ENCODE measurements at regions not wholly inside any gene's neighbourhood (a gene's known extent, or its start where the extent isn't known, plus 50 kb on each side); places are given as distances from the start of the nearest gene placed in this dataset.

DNA sequence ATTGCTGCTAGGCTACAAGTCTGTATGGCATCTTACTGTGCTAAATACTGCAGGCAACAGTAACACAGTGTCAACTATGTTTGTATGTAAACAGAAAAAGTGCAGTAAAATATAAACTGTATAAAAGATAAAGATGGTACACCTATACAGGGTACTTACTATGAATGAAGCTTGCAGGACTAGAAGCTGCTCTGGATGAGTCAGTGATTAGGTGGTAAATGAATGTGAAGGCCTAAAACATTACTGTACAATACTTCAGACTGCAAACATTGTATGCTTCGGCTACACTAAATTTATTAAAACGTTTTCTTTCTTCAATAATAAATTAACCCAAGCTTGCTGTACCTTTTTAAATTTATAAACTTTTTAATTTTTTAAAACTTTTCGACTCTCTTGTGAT, 97.1 kb downstream of the HLX start:
- in situ Hi-C loops (cut with HindIII; ENCODE audit: extremely low pct_ligation_motif_present, low pct_unique_long_range_greater_than_20kb) (no loop called here), intact Hi-C loops (cut with micrococcal nuclease; ENCODE audit: unreplicated experiment) (no loop called here)
- no peaks in the 10 kb centered on the region for H3K4me1 ChIP-seq (ENCODE audit: insufficient read depth, low read length)
- no peaks in the 10 kb centered on the region for H3K79me2 ChIP-seq (ENCODE audit: insufficient read depth, low read length)
- DNase-seq (ENCODE audit: low spot score) (no peak), ATAC-seq (no peak), FAIRE-seq (no peak)
- WGBS (ENCODE audit: low lambda C conversion rate): under 1% methylated on average over 3 of the region's 3 CpGs
- H3K9me3 ChIP-seq (ENCODE audit: low read length): no peaks in the 10 kb centered on the region
- TF ChIP-seq ZNF44 (CRISPR knock-in tag; IDR thresholded peaks at IDR 0.05): no peak
- no peak for TF ChIP-seq SRSF4 (IDR thresholded peaks at IDR 0.05; ENCODE audit: low read depth, low read length, poor library complexity, severe bottlenecking)
- no peak for TF ChIP-seq ZNF703 (CRISPR knock-in tag; IDR thresholded peaks at IDR 0.05; ENCODE audit: borderline replicate concordance)
- TF ChIP-seq ZMAT3 (CRISPR knock-in tag; conservative IDR thresholded peaks at IDR 0.05): no peak
- no peak for TF ChIP-seq ZFY (CRISPR knock-in tag; IDR thresholded peaks at IDR 0.05)
- TF ChIP-seq CEBPG (CRISPR knock-in tag; IDR thresholded peaks at IDR 0.05): no peak
- TF ChIP-seq, protein P1, sequence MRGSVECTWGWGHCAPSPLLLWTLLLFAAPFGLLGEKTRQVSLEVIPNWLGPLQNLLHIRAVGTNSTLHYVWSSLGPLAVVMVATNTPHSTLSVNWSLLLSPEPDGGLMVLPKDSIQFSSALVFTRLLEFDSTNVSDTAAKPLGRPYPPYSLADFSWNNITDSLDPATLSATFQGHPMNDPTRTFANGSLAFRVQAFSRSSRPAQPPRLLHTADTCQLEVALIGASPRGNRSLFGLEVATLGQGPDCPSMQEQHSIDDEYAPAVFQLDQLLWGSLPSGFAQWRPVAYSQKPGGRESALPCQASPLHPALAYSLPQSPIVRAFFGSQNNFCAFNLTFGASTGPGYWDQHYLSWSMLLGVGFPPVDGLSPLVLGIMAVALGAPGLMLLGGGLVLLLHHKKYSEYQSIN (CRISPR knock-in tag; IDR thresholded peaks at IDR 0.05; ENCODE audit: borderline replicate concordance): no peak
- no peak for TF ChIP-seq KDM6A (CRISPR knock-in tag; IDR thresholded peaks at IDR 0.05; ENCODE audit: low read depth)
- no peak for TF ChIP-seq SMAD9 (CRISPR knock-in tag; IDR thresholded peaks at IDR 0.05)
- TF ChIP-seq, protein P2, sequence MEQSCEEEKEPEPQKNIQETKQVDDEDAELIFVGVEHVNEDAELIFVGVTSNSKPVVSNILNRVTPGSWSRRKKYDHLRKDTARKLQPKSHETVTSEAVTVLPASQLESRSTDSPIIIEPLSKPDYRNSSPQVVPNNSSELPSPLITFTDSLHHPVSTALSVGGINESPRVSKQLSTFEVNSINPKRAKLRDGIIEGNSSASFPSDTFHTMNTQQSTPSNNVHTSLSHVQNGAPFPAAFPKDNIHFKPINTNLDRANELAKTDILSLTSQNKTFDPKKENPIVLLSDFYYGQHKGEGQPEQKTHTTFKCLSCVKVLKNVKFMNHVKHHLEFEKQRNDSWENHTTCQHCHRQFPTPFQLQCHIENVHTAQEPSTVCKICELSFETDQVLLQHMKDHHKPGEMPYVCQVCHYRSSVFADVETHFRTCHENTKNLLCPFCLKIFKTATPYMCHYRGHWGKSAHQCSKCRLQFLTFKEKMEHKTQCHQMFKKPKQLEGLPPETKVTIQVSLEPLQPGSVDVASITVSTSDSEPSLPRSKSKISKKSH (CRISPR knock-in tag; IDR thresholded peaks at IDR 0.05; ENCODE audit: borderline replicate concordance): no peak
- TF ChIP-seq REPIN1 (CRISPR knock-in tag; IDR thresholded peaks at IDR 0.05; ENCODE audit: borderline replicate concordance, low read depth): no peak
- TF ChIP-seq NFYC (CRISPR knock-in tag; IDR thresholded peaks at IDR 0.05): no peak
- no peak for TF ChIP-seq FOXM1 (CRISPR knock-in tag; IDR thresholded peaks at IDR 0.05)
- TF ChIP-seq ZNF772 (CRISPR knock-in tag; IDR thresholded peaks at IDR 0.05): no peak
- TF ChIP-seq BRCA1 (CRISPR knock-in tag; IDR thresholded peaks at IDR 0.05): no peak
- TF ChIP-seq, protein P3, sequence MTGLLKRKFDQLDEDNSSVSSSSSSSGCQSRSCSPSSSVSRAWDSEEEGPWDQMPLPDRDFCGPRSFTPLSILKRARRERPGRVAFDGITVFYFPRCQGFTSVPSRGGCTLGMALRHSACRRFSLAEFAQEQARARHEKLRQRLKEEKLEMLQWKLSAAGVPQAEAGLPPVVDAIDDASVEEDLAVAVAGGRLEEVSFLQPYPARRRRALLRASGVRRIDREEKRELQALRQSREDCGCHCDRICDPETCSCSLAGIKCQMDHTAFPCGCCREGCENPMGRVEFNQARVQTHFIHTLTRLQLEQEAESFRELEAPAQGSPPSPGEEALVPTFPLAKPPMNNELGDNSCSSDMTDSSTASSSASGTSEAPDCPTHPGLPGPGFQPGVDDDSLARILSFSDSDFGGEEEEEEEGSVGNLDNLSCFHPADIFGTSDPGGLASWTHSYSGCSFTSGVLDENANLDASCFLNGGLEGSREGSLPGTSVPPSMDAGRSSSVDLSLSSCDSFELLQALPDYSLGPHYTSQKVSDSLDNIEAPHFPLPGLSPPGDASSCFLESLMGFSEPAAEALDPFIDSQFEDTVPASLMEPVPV (CRISPR knock-in tag; IDR thresholded peaks at IDR 0.05): no peak
- ChIA-PET CTCF (ENCODE audit: low intra/inter-chr PET ratio, low total read pairs) (no interaction called here), POLR2A (no interaction called here)
- no peak overlapping the region for H3K4me2 ChIP-seq (ENCODE audit: low read depth, low read length)
- no peak overlapping the region for H3K27ac ChIP-seq (ENCODE audit: extremely low read length, insufficient read depth, low read length)
- H3K9ac ChIP-seq (ENCODE audit: insufficient read depth, low read depth, low read length): no peak overlapping the region
- BruUV-seq (replicated peaks): no TSS peak
- H4K20me1 ChIP-seq (ENCODE audit: insufficient read depth, low read length): no peaks in the 10 kb centered on the region
- no peaks in the 10 kb centered on the region for H3K27me3 ChIP-seq (ENCODE audit: control insufficient read depth in 1 of 2, insufficient read depth in 2 of 2, low read length in 2 of 2)
- H2AFZ ChIP-seq (ENCODE audit: low read length): no peak overlapping the region
- no peak overlapping the region for H3K4me3 ChIP-seq (replicated peaks in 1 of 3; ENCODE audit: insufficient read depth in 1 of 3, low read depth in 2 of 3, low read length in 3 of 3)
- no peaks in the 10 kb centered on the region for H3K36me3 ChIP-seq (replicated peaks in 1 of 2; ENCODE audit: control insufficient read depth in 1 of 2, insufficient read depth in 2 of 2, low read length in 2 of 2)

Measured in HepG2 (cell line).